ENCODE measurements at regions not wholly inside any gene's neighbourhood (a gene's known extent, or its start where the extent isn't known, plus 50 kb on each side); places are given as distances from the start of the nearest gene placed in this dataset.

DNA sequence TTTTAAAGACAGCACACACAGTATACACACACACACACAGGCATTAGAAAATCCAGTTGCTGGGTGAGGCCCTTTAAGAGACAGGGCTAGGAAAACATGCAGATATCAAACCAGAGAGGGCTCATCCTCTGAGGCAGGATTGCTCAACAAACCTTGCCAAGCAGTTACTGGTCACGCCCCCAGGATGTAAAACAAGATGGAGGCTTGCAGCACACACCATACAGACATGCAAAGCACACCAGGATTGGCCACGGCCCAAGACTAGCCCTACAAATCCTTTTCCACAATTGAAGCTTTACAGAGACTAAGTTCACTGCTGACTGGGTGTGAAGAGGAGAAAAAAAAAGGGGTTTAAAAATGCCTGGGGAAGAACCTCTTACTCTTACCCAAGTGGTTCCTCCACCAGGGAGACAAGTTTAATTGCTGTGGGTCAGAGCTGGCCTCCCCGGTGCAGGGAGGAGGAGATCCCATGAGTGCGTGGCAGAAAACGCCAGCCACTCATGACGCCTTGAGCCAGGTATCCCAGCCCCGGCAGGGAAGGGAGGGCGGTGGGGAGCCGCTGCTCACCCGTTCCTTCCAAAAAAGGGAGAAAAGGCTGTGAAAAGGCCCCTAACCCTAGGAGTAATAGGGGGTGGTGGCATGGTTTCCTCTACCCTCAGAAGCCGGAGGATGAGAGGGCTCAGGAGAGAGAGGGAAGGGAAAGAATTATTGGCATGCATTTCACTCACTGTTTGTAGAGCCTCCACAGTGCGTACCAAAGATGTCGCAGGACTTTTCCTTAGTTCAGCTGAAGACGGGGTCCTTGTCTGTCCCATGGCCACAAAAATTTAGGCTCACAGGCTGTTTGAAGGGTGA is 594.6 kb upstream of the ZP4 start:
- ChIA-PET CTCF (interaction anchor here (0.7 kb wide), 1 partner anchor 29 kb away, joined by 3 read pairs; no protein-coding TSS in a partner anchor), POLR2A (no interaction called here)
- Mint-ChIP-seq H3K27me3 (no peaks in the 10 kb centered on the region), H3K4me1 (no peaks in the 10 kb centered on the region), H3K27ac (no peak overlapping the region), H3K4me3 (no peak overlapping the region), H3K9me3 (peaks cover 0 to 6% (median 0%) of the 10 kb centered on the region in 11 donors), H3K36me3 (no peaks in the 10 kb centered on the region)
- no peak for DNase-seq
- Histone ChIP-seq H3K36me3 (ENCODE audit: control insufficient read depth in 2 of 3, insufficient read depth in 3 of 3, low read length in 3 of 3) (no peaks in the 10 kb centered on the region), H3K27ac (ENCODE audit: low read depth, low read length) (no peak overlapping the region), H3K4me1 (ENCODE audit: control insufficient read depth in 2 of 2, insufficient read depth in 2 of 2, low read length in 2 of 2) (no peaks in the 10 kb centered on the region), H3K4me3 (ENCODE audit: low read length) (no peak overlapping the region), H3K9me3 (ENCODE audit: control insufficient read depth in 2 of 3, low read length in 3 of 3) (no peaks in the 10 kb centered on the region), H3K27me3 (ENCODE audit: control insufficient read depth in 2 of 2, insufficient read depth in 2 of 2, low read length in 2 of 2) (no peaks in the 10 kb centered on the region)
- no peak for ATAC-seq
- intact Hi-C loops (cut with micrococcal nuclease): no loop called here

DNA sequence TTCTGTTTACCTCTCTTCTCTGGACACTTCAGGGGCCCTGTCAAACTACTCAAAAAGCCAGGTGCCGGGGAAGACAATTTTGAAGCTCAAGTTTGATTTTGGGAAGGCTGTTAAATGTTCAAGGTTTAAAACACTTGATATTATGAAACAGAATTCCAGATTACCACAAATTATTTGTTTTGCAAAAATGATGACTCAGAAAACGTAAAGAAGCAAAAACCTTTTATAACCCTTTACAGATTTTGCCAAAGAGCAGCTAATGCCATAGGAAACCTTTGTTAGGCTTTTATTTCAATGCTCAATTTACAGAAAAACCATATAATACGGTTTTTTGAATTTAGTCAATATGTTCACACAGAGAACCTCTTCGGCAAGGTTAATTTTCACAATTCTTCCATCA is 593.4 kb upstream of the ZP4 start:
- ATAC-seq: no peak

GRCh38 chr1:238476841-238477240 is 586.1 kb upstream of the ZP4 start:
- peak; percentile 26 for ATAC-seq
- ChIA-PET CTCF (no interaction called here), POLR2A (no interaction called here)
- Mint-ChIP-seq H3K27ac (no peak overlapping the region), H3K4me1 (no peaks in the 10 kb centered on the region), H3K4me3 (no peak overlapping the region), H3K27me3 (no peaks in the 10 kb centered on the region), H3K9me3 (no peaks in the 10 kb centered on the region), H3K36me3 (no peaks in the 10 kb centered on the region)
- Histone ChIP-seq H3K36me3 (ENCODE audit: control insufficient read depth in 2 of 3, insufficient read depth in 3 of 3, low read length in 3 of 3) (no peaks in the 10 kb centered on the region), H3K27ac (ENCODE audit: low read depth, low read length) (no peak overlapping the region), H3K4me3 (ENCODE audit: low read length) (no peak overlapping the region), H3K27me3 (ENCODE audit: control insufficient read depth in 2 of 2, insufficient read depth in 2 of 2, low read length in 2 of 2) (no peaks in the 10 kb centered on the region), H3K9me3 (ENCODE audit: control insufficient read depth in 2 of 3, low read length in 3 of 3) (no peaks in the 10 kb centered on the region), H3K4me1 (ENCODE audit: control insufficient read depth in 2 of 2, insufficient read depth in 2 of 2, low read length in 2 of 2) (no peaks in the 10 kb centered on the region)
- DNase-seq: no peak
- intact Hi-C loops (cut with micrococcal nuclease): no loop called here

More for the DNA sequence above, 593.4 kb upstream of the ZP4 start:
- H3K4me3 Mint-ChIP-seq: no peak overlapping the region
- H3K27ac Mint-ChIP-seq: no peak overlapping the region
- POLR2A ChIA-PET: no interaction called here
- CTCF ChIA-PET: no interaction called here
- no peaks in the 10 kb centered on the region for H3K27me3 Mint-ChIP-seq
- H3K9me3 Mint-ChIP-seq: peaks cover 0 to 6% (median 0%) of the 10 kb centered on the region in 11 donors
- H3K36me3 Mint-ChIP-seq: no peaks in the 10 kb centered on the region
- Histone ChIP-seq H3K27ac (ENCODE audit: low read depth, low read length) (no peak overlapping the region), H3K4me3 (ENCODE audit: low read length) (no peak overlapping the region), H3K4me1 (ENCODE audit: control insufficient read depth in 2 of 2, insufficient read depth in 2 of 2, low read length in 2 of 2) (no peaks in the 10 kb centered on the region), H3K9me3 (ENCODE audit: control insufficient read depth in 2 of 3, low read length in 3 of 3) (no peaks in the 10 kb centered on the region), H3K27me3 (ENCODE audit: control insufficient read depth in 2 of 2, insufficient read depth in 2 of 2, low read length in 2 of 2) (no peaks in the 10 kb centered on the region), H3K36me3 (ENCODE audit: control insufficient read depth in 2 of 3, insufficient read depth in 3 of 3, low read length in 3 of 3) (no peaks in the 10 kb centered on the region)
- no peaks in the 10 kb centered on the region for H3K4me1 Mint-ChIP-seq
- intact Hi-C loops (cut with micrococcal nuclease): no loop called here
- DNase-seq: no peak

GRCh38 chr1:238475712-238476111 is 585.0 kb upstream of the ZP4 start:
- no peak overlapping the region for H3K27ac ChIP-seq (ENCODE audit: low read depth, low read length)
- DNase-seq (no peak), ATAC-seq (no peak)
- no peaks in the 10 kb centered on the region for H3K27me3 ChIP-seq (ENCODE audit: control insufficient read depth in 2 of 2, insufficient read depth in 2 of 2, low read length in 2 of 2)
- no peaks in the 10 kb centered on the region for H3K36me3 ChIP-seq (ENCODE audit: control insufficient read depth in 2 of 3, insufficient read depth in 3 of 3, low read length in 3 of 3)
- H3K4me1 Mint-ChIP-seq: no peaks in the 10 kb centered on the region
- H3K27me3 Mint-ChIP-seq: no peaks in the 10 kb centered on the region
- ChIA-PET POLR2A (no interaction called here), CTCF (no interaction called here)
- no peaks in the 10 kb centered on the region for H3K36me3 Mint-ChIP-seq
- no peak overlapping the region for H3K27ac Mint-ChIP-seq
- intact Hi-C loops (cut with micrococcal nuclease): no loop called here
- H3K4me1 ChIP-seq (ENCODE audit: control insufficient read depth in 2 of 2, insufficient read depth in 2 of 2, low read length in 2 of 2): no peaks in the 10 kb centered on the region
- no peak overlapping the region for H3K4me3 Mint-ChIP-seq
- no peaks in the 10 kb centered on the region for H3K9me3 ChIP-seq (ENCODE audit: control insufficient read depth in 2 of 3, low read length in 3 of 3)
- no peak overlapping the region for H3K4me3 ChIP-seq (ENCODE audit: low read length)
- peaks cover 0 to 4% (median 0%) of the 10 kb centered on the region in 11 donors for H3K9me3 Mint-ChIP-seq

DNA sequence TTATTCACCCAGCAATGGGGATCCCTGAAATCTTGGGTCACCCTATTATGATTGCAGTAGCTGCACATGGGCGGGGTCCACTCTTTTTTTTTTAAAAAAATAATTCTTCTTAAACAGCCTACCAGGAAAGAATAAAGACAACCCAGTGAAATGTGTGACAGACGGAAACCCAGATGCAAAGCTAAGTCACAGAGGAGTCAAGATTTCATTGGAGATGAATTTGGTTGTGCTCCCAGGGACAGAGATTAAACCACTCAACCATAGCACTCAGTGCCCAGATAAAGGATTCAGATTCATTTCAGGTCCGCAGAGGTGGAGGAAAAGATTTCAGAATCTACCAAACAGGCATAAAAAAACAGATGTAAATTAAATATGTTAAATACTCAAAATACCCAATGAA is 583.5 kb upstream of the ZP4 start:
- no peaks in the 10 kb centered on the region for H3K9me3 ChIP-seq (ENCODE audit: control insufficient read depth in 2 of 3, low read length in 3 of 3)
- no peak overlapping the region for H3K4me3 ChIP-seq (ENCODE audit: low read length)
- H3K27me3 Mint-ChIP-seq: no peaks in the 10 kb centered on the region
- H3K27ac Mint-ChIP-seq: no peak overlapping the region
- ATAC-seq (no peak), DNase-seq (no peak)
- no peaks in the 10 kb centered on the region for H3K4me1 ChIP-seq (ENCODE audit: control insufficient read depth in 2 of 2, insufficient read depth in 2 of 2, low read length in 2 of 2)
- H3K4me3 Mint-ChIP-seq: no peak overlapping the region
- H3K36me3 Mint-ChIP-seq: no peaks in the 10 kb centered on the region
- H3K27me3 ChIP-seq (ENCODE audit: control insufficient read depth in 2 of 2, insufficient read depth in 2 of 2, low read length in 2 of 2): no peaks in the 10 kb centered on the region
- no peaks in the 10 kb centered on the region for H3K36me3 ChIP-seq (ENCODE audit: control insufficient read depth in 2 of 3, insufficient read depth in 3 of 3, low read length in 3 of 3)
- CTCF ChIA-PET: no interaction called here
- POLR2A ChIA-PET: no interaction called here
- H3K27ac ChIP-seq (ENCODE audit: low read depth, low read length): no peak overlapping the region
- peaks cover 0 to 5% (median 0%) of the 10 kb centered on the region in 11 donors for H3K9me3 Mint-ChIP-seq
- H3K4me1 Mint-ChIP-seq: no peaks in the 10 kb centered on the region
- intact Hi-C loops (cut with micrococcal nuclease): loop anchor here in 1 of 2 donors (5.0 kb wide), 1 partner anchor 33 kb away; no protein-coding TSS in a partner anchor

DNA sequence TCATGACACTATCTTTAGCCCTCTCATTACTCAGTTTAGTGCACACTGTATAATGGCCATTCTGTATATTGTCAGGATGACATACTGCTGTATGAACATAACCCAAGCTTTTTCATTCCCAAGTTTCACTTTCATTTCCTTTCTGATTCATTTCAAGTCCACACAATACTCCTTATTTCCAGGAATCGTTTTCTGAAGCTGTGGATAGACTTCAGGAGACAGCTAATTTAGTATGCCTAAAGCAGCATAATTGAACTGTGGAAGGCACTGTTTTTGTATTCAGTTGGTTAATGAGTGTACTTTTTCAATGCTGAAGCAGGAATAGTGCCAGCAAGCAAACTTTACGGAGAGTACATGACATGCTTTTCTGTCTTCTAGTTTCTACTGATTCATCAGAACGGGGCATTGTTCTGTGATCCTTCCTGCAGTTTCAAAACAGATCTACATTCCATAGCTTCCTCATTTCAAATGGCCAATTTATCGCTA is 578.5 kb upstream of the ZP4 start:
- peaks cover 0 to 2% (median 0%) of the 10 kb centered on the region in 5 donors for H3K27me3 Mint-ChIP-seq
- no peaks in the 10 kb centered on the region for H3K4me1 Mint-ChIP-seq
- no peaks in the 10 kb centered on the region for H3K9me3 ChIP-seq (ENCODE audit: control insufficient read depth in 2 of 3, low read length in 3 of 3)
- intact Hi-C loops (cut with micrococcal nuclease): no loop called here
- DNase-seq: no peak
- POLR2A ChIA-PET: no interaction called here
- no peak overlapping the region for H3K27ac ChIP-seq (ENCODE audit: low read depth, low read length)
- CTCF ChIA-PET: no interaction called here
- no peak overlapping the region for H3K4me3 ChIP-seq (ENCODE audit: low read length)
- no peaks in the 10 kb centered on the region for H3K4me1 ChIP-seq (ENCODE audit: control insufficient read depth in 2 of 2, insufficient read depth in 2 of 2, low read length in 2 of 2)
- no peaks in the 10 kb centered on the region for H3K27me3 ChIP-seq (ENCODE audit: control insufficient read depth in 2 of 2, insufficient read depth in 2 of 2, low read length in 2 of 2)
- no peak for ATAC-seq
- no peak overlapping the region for H3K27ac Mint-ChIP-seq
- no peaks in the 10 kb centered on the region for H3K36me3 Mint-ChIP-seq
- H3K9me3 Mint-ChIP-seq: peaks cover 0 to 14% (median 6%) of the 10 kb centered on the region in 11 donors
- no peaks in the 10 kb centered on the region for H3K36me3 ChIP-seq (ENCODE audit: control insufficient read depth in 2 of 3, insufficient read depth in 3 of 3, low read length in 3 of 3)
- H3K4me3 Mint-ChIP-seq: no peak overlapping the region

- POLR2A ChIA-PET: no interaction called here
- DNase-seq (no peak), ATAC-seq (no peak)
- H3K9me3 ChIP-seq (ENCODE audit: control insufficient read depth in 2 of 3, low read length in 3 of 3): no peaks in the 10 kb centered on the region
- Mint-ChIP-seq H3K27me3 (peaks cover 0 to 4% (median 0%) of the 10 kb centered on the region in 5 donors), H3K36me3 (no peaks in the 10 kb centered on the region), H3K27ac (no peak overlapping the region), H3K4me1 (no peaks in the 10 kb centered on the region), H3K4me3 (no peak overlapping the region), H3K9me3 (peaks cover 0 to 14% (median 6%) of the 10 kb centered on the region in 11 donors)
- H3K4me3 ChIP-seq (ENCODE audit: low read length): no peak overlapping the region
- H3K4me1 ChIP-seq (ENCODE audit: control insufficient read depth in 2 of 2, insufficient read depth in 2 of 2, low read length in 2 of 2): no peaks in the 10 kb centered on the region
- CTCF ChIA-PET: no interaction called here
- H3K27ac ChIP-seq (ENCODE audit: low read depth, low read length): no peak overlapping the region
- intact Hi-C loops (cut with micrococcal nuclease): no loop called here
- H3K27me3 ChIP-seq (ENCODE audit: control insufficient read depth in 2 of 2, insufficient read depth in 2 of 2, low read length in 2 of 2): no peaks in the 10 kb centered on the region
- H3K36me3 ChIP-seq (ENCODE audit: control insufficient read depth in 2 of 3, insufficient read depth in 3 of 3, low read length in 3 of 3): no peaks in the 10 kb centered on the region
These were observed 577.3 kb upstream of the ZP4 start for GRCh38 chr1:238468068-238468467.
